Thoracic aorta (tissue), 2 donors: ENCODE measurements at regions not wholly inside any gene's neighbourhood (a gene's known extent, or its start where the extent isn't known, plus 50 kb on each side); places are given as distances from the start of the nearest gene placed in this dataset.
A peak's percentile ranks its signal among the peaks of the same experiment; 100 is the strongest.

Experiments
- ATAC-seq: fragments of 150-250 bp; one replicate; pipeline ENCODE4 v1.8.0; 2017; ENCODE audit warnings: low read depth; ENCODE audit not compliant: insufficient number of reproducible peaks, low FRiP score
- DNase-seq: peaks from one replicate; pipeline ENCODE4 v3.0.0-alpha.2; 2020; ENCODE audit warnings: low spot score
- H3K27ac ChIP-seq, 2 donors: fragments of 200-600 bp; sonication (generic); 1 replicate in 1 of 2; 2 replicates in 1 of 2; pipeline ENCODE4 v1.5.1; 2016; ENCODE audit warnings: mild to moderate bottlenecking in 2 of 2, moderate library complexity in 2 of 2
- H3K27me3 ChIP-seq: fragments of 200-600 bp; sonication (generic); replicated peaks from 2 replicates; pipeline ENCODE4 v1.6.0; 2016; ENCODE audit warnings: mild to moderate bottlenecking; ENCODE audit not compliant: insufficient read depth
- H3K36me3 ChIP-seq: fragments of 200-600 bp; sonication (generic); one replicate; pipeline ENCODE4 v1.5.1; 2016
- H3K4me1 ChIP-seq, 2 donors: fragments of 200-600 bp; sonication (generic); 1 replicate in 1 of 2; 2 replicates in 1 of 2; pipeline versions ENCODE4 v1.5.1 to v1.6.0; 2016; ENCODE audit warnings: low read depth in 2 of 2, mild to moderate bottlenecking in 1 of 2; ENCODE audit not compliant: control insufficient read depth in 1 of 2
- H3K4me3 ChIP-seq: fragments of 200-600 bp; sonication (generic); 2 replicates; pipeline ENCODE4 v1.5.1; 2016; ENCODE audit warnings: mild to moderate bottlenecking
- H3K9me3 ChIP-seq: fragments of 200-600 bp; sonication (generic); 2 replicates; pipeline ENCODE4 v1.5.1; 2016
- CTCF ChIP-seq: fragments of 200-600 bp; sonication (generic); IDR thresholded peaks from one replicate; pipeline ENCODE4 v1.5.1; 2019; ENCODE audit warnings: antibody characterized with exemption

GRCh38 chr2:217433522-217433921, 569.3 kb downstream of the TNS1 start:
- peak overlapping the region; percentile 55 for H3K4me3 ChIP-seq
- no peaks in the 10 kb centered on the region for H3K27me3 ChIP-seq
- no peaks in the 10 kb centered on the region for H3K36me3 ChIP-seq
- ATAC-seq = no peak
- no peak for DNase-seq
- TF ChIP-seq CTCF = no peak
- H3K27ac ChIP-seq = no peak overlapping the region
- no peaks in the 10 kb centered on the region for H3K9me3 ChIP-seq
- H3K4me1 ChIP-seq = peaks cover 39 to 86% of the 10 kb centered on the region in 2 donors

- DNase-seq (no peak), ATAC-seq (no peak)
- Histone ChIP-seq H3K36me3 (no peaks in the 10 kb centered on the region), H3K9me3 (no peaks in the 10 kb centered on the region), H3K4me1 (peaks cover 25 to 68% of the 10 kb centered on the region in 2 donors), H3K27ac (peak overlapping the region in 1 of 2 donors; percentile 27), H3K27me3 (no peaks in the 10 kb centered on the region), H3K4me3 (no peak overlapping the region)
- TF ChIP-seq CTCF = no peak
Observed at GRCh38 chr2:217431577-217432269, 571.1 kb downstream of the TNS1 start.

GRCh38 chr2:217430916-217431576, 571.2 kb upstream of the TNP1 start:
- Histone ChIP-seq H3K4me3 (no peak overlapping the region), H3K9me3 (no peaks in the 10 kb centered on the region), H3K27ac (peak overlapping the region in 1 of 2 donors; percentile 27), H3K27me3 (no peaks in the 10 kb centered on the region), H3K36me3 (peaks cover 2% of the 10 kb centered on the region), H3K4me1 (peaks cover 18 to 62% of the 10 kb centered on the region in 2 donors)
- no peak for ATAC-seq
- no peak for DNase-seq
- no peak for TF ChIP-seq CTCF

- H3K4me1 ChIP-seq = peaks cover 13 to 52% of the 10 kb centered on the region in 2 donors
- ATAC-seq (no peak), DNase-seq (no peak)
- TF ChIP-seq CTCF = no peak
- H3K9me3 ChIP-seq = no peaks in the 10 kb centered on the region
- H3K36me3 ChIP-seq = peaks cover 4% of the 10 kb centered on the region
- no peak overlapping the region for H3K27ac ChIP-seq
- no peaks in the 10 kb centered on the region for H3K27me3 ChIP-seq
- no peak overlapping the region for H3K4me3 ChIP-seq
Observed at GRCh38 chr2:217429981-217430500, 570.2 kb upstream of the TNP1 start.

GRCh38 chr2:217421834-217422233, 562.0 kb upstream of the TNP1 start:
- DNase-seq = no peak
- peak overlapping the region in 1 of 2 donors; percentile 62 for H3K27ac ChIP-seq
- peaks cover 4% of the 10 kb centered on the region for H3K36me3 ChIP-seq
- H3K9me3 ChIP-seq = no peaks in the 10 kb centered on the region
- no peaks in the 10 kb centered on the region for H3K27me3 ChIP-seq
- no peak for ATAC-seq
- TF ChIP-seq CTCF = no peak
- peaks cover 26 to 48% of the 10 kb centered on the region in 2 donors for H3K4me1 ChIP-seq
- H3K4me3 ChIP-seq = no peak overlapping the region
